GM23338 (cell line): ENCODE measurements at regions not wholly inside any gene's neighbourhood (a gene's known extent, or its start where the extent isn't known, plus 50 kb on each side); places are given as distances from the start of the nearest gene placed in this dataset.

ENCODE experiments used
- ATAC-seq: fragments of 200-7000 bp; cut with Tn5 transposase; 3 replicates; pipeline ENCODE4 v1.9.1; 2020
- DNase-seq: peaks from one replicate; pipeline ENCODE4 v3.0.0-alpha.2; 2015; ENCODE audit warnings: low spot score
- H2AFZ ChIP-seq: fragments of 200-600 bp; sonication (generic); 2 replicates; pipeline ENCODE4 v1.8.0; 2016; ENCODE audit warnings: antibody characterized with exemption, mild to moderate bottlenecking, moderate library complexity
- H3F3A ChIP-seq: fragments of 200-600 bp; sonication (generic); replicated peaks from 2 replicates; pipeline ENCODE4 v1.8.0; 2017; ENCODE audit warnings: antibody characterized with exemption, mixed run types, low read depth
- H3K27ac ChIP-seq: fragments of 200-600 bp; sonication (generic); 2 replicates; pipeline ENCODE4 v1.6.1; 2016; ENCODE audit warnings: low read depth
- H3K27me3 ChIP-seq: fragments of 200-600 bp; sonication (generic); 2 replicates; pipeline ENCODE4 v1.8.0; 2016; ENCODE audit warnings: mild to moderate bottlenecking, mixed run types, moderate library complexity; ENCODE audit not compliant: insufficient read depth
- H3K36me3 ChIP-seq: fragments of 200-600 bp; sonication (generic); 2 replicates; pipeline ENCODE4 v1.8.0; 2016; ENCODE audit warnings: mild to moderate bottlenecking; ENCODE audit not compliant: insufficient read depth
- H3K4me1 ChIP-seq: fragments of 200-600 bp; sonication (generic); 2 replicates; pipeline ENCODE4 v1.8.0; 2016; ENCODE audit warnings: mild to moderate bottlenecking, moderate library complexity; ENCODE audit not compliant: insufficient read depth
- H3K4me2 ChIP-seq: fragments of 200-600 bp; sonication (generic); 2 replicates; pipeline ENCODE4 v1.7.1; 2017; ENCODE audit warnings: mixed run types
- H3K4me3 ChIP-seq: fragments of 200-600 bp; sonication (generic); 2 replicates; pipeline ENCODE4 v1.6.1; 2016; ENCODE audit warnings: mixed run types
- H3K79me2 ChIP-seq: fragments of 200-600 bp; sonication (generic); replicated peaks from 2 replicates; pipeline ENCODE4 v1.8.0; 2017; ENCODE audit warnings: mild to moderate bottlenecking; ENCODE audit not compliant: insufficient read depth
- H3K9me2 ChIP-seq: fragments of 200-600 bp; sonication (generic); 2 replicates; pipeline ENCODE4 v1.8.0; 2017; ENCODE audit not compliant: insufficient read depth
- H4K20me1 ChIP-seq: fragments of 200-600 bp; sonication (generic); replicated peaks from 2 replicates; pipeline ENCODE4 v1.8.0; 2017; ENCODE audit warnings: mild to moderate bottlenecking; ENCODE audit not compliant: insufficient read depth
- H3K27ac Mint-ChIP-seq: 2 replicates; pipeline ENCODE4 v1.8.0; 2020; ENCODE audit warnings: inconsistent platforms, mild to moderate bottlenecking, moderate library complexity, mixed read lengths
- H3K27me3 Mint-ChIP-seq: 3 replicates; pipeline ENCODE4 v1.8.0; 2022; ENCODE audit warnings: low read depth, mild to moderate bottlenecking, moderate library complexity, mixed read lengths, inconsistent platforms; ENCODE audit not compliant: insufficient read depth, poor library complexity
- H3K36me3 Mint-ChIP-seq: 3 replicates; pipeline ENCODE4 v1.8.0; 2021; ENCODE audit warnings: low read depth, mild to moderate bottlenecking, inconsistent platforms, moderate library complexity, mixed read lengths
- H3K4me1 Mint-ChIP-seq: 3 replicates; pipeline ENCODE4 v1.8.0; 2020; ENCODE audit warnings: mild to moderate bottlenecking, inconsistent platforms, mixed read lengths
- H3K4me3 Mint-ChIP-seq: 3 replicates; pipeline ENCODE4 v1.8.0; 2021; ENCODE audit warnings: moderate library complexity, mild to moderate bottlenecking, inconsistent platforms, mixed read lengths
- H3K9me3 Mint-ChIP-seq: 3 replicates; pipeline ENCODE4 v1.8.0; 2020; ENCODE audit warnings: moderate library complexity, mild to moderate bottlenecking, inconsistent platforms, mixed read lengths
- NANOG ChIP-seq: IDR thresholded peaks from 2 replicates; pipeline ENCODE4 v1.6.1; 2016; ENCODE audit warnings: antibody characterized with exemption, borderline replicate concordance
- POLR2AphosphoS5 ChIP-seq: IDR thresholded peaks from 2 replicates; pipeline ENCODE4 v1.6.1; 2016; ENCODE audit warnings: antibody characterized with exemption, low read depth
- REST ChIP-seq: IDR thresholded peaks from one replicate; pipeline ENCODE4 v1.6.1; 2018; ENCODE audit warnings: antibody characterized with exemption; ENCODE audit not compliant: unreplicated experiment
- STAT1 ChIP-seq: IDR thresholded peaks from one replicate; pipeline ENCODE4 v1.6.1; 2016; ENCODE audit warnings: antibody characterized with exemption; ENCODE audit not compliant: unreplicated experiment
- ZNF114 ChIP-seq: fragments of 250-450 bp; sonication (Bioruptor Pico); IDR thresholded peaks from 2 replicates; pipeline ENCODE4 v1.5.0; 2020; ENCODE audit warnings: mild to moderate bottlenecking, moderate library complexity
- ZNF462 ChIP-seq: fragments of 250-450 bp; sonication (Bioruptor Pico); IDR thresholded peaks from 2 replicates; pipeline ENCODE4 v1.5.0; 2020; ENCODE audit warnings: mild to moderate bottlenecking, moderate library complexity
- TF ChIP-seq, protein P1 (sequence below): IDR thresholded peaks from 2 replicates; pipeline ENCODE4 v1.6.1; 2016; ENCODE audit warnings: antibody characterized with exemption

DNA sequence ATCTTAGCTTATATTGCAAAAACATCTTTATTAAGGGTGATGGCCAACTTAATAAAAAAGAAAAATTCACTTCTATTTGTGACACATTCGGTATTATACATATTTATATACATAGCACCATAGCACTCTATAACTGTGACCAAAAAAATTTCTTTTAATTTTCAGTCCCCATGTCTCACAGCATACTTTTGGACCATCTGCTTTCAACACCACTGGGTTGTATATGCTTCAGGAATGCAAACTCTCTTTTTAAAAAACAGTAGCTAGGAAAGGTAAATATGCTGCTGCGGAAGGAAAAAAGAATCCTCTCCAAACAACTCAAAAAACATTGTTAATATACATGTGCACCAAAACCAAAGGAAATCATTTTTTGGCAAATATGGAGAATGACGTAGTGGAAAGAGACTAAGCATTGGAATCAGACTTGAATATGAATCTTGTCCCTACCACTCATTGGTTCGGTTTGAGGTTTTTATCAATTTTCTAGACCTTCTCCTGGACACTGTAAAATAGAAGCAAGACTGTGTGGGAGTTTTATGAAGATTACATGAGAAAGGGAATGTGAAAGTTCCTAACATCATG is 227.9 kb downstream of the BLID start:
- Histone ChIP-seq H2AFZ (no peak overlapping the region), H3F3A (no peaks in the 10 kb centered on the region), H3K27me3 (no peaks in the 10 kb centered on the region), H3K4me1 (peaks cover 18% of the 10 kb centered on the region; the same call in 1 of the 2 replicates), H3K36me3 (no peaks in the 10 kb centered on the region), H3K4me2 (no peak overlapping the region), H3K79me2 (no peaks in the 10 kb centered on the region), H3K27ac (no peak overlapping the region), H4K20me1 (no peaks in the 10 kb centered on the region), H3K4me3 (no peak overlapping the region), H3K9me2 (peaks cover 15% of the 10 kb centered on the region)
- Mint-ChIP-seq H3K36me3 (no peaks in the 10 kb centered on the region), H3K27ac (no peak overlapping the region), H3K4me1 (peaks cover 12% of the 10 kb centered on the region; the same call in 2 of the 3 replicates), H3K27me3 (no peaks in the 10 kb centered on the region), H3K9me3 (no peaks in the 10 kb centered on the region), H3K4me3 (no peak overlapping the region)
- no peak for DNase-seq
- ATAC-seq, result no peak
- TF ChIP-seq NANOG, result no peak
- TF ChIP-seq POLR2AphosphoS5, result no peak
- no peak for TF ChIP-seq REST

DNA sequence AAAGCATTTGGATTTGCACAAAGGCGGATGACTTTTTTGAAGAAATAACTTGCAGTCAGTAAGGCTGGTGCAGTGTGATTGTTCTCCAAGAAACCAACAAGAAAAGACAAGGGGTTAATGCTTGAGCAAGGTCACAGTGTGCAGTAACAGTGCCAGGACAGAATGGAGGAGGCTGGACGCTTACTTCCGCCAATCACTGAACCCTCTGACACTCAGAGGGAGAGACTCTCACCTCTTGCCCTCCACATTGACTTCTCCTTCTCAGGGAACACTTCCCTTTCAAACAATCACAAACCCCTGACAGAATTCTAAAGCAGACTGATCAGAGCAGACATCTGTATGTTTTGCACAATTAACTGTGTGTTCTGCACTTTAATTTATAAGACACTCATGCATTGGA is 228.4 kb downstream of the BLID start:
- DNase-seq (no peak), ATAC-seq (no peak)
- Mint-ChIP-seq H3K27me3 (no peaks in the 10 kb centered on the region), H3K4me1 (peaks cover 8% of the 10 kb centered on the region; the same call in 2 of the 3 replicates), H3K36me3 (no peaks in the 10 kb centered on the region), H3K27ac (no peak overlapping the region), H3K9me3 (no peaks in the 10 kb centered on the region), H3K4me3 (no peak overlapping the region)
- no peaks in the 10 kb centered on the region for H3K36me3 ChIP-seq
- H3K4me1 ChIP-seq, result peaks cover 13% of the 10 kb centered on the region; the same call in 1 of the 2 replicates
- no peaks in the 10 kb centered on the region for H3K27me3 ChIP-seq
- no peaks in the 10 kb centered on the region for H3K79me2 ChIP-seq
- no peaks in the 10 kb centered on the region for H4K20me1 ChIP-seq
- H3K27ac ChIP-seq, result no peak overlapping the region
- no peak overlapping the region for H3K4me2 ChIP-seq
- H3K4me3 ChIP-seq, result no peak overlapping the region
- no peaks in the 10 kb centered on the region for H3F3A ChIP-seq
- H3K9me2 ChIP-seq, result peaks cover 10% of the 10 kb centered on the region
- H2AFZ ChIP-seq, result no peak overlapping the region
- TF ChIP-seq POLR2AphosphoS5 (no peak), REST (no peak), ZNF462 (CRISPR knock-in tag) (no peak), ZNF114 (CRISPR knock-in tag) (no peak), STAT1 (no peak)
- TF ChIP-seq, protein P1, sequence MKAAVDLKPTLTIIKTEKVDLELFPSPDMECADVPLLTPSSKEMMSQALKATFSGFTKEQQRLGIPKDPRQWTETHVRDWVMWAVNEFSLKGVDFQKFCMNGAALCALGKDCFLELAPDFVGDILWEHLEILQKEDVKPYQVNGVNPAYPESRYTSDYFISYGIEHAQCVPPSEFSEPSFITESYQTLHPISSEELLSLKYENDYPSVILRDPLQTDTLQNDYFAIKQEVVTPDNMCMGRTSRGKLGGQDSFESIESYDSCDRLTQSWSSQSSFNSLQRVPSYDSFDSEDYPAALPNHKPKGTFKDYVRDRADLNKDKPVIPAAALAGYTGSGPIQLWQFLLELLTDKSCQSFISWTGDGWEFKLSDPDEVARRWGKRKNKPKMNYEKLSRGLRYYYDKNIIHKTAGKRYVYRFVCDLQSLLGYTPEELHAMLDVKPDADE, result no peak
